IMR-90 (cell line): ENCODE measurements at regions not wholly inside any gene's neighbourhood (a gene's known extent, or its start where the extent isn't known, plus 50 kb on each side); places are given as distances from the start of the nearest gene placed in this dataset.

Experiments used
- ATAC-seq: fragments of 200-7000 bp; cut with Tn5 transposase; 2 replicates; pipeline ENCODE4 v1.9.1; 2020; ENCODE audit warnings: low read depth, mild to moderate bottlenecking, moderate library complexity
- BruUV-seq: library from RNA; stranded (reverse); fragments of 400-500 nt; replicated peaks from 2 replicates; lab custom pipeline; 2021; lab: Mats Ljungman, UMichigan
- CTCF ChIA-PET: fragments of 300-600 bp; formaldehyde crosslinking; extraction: SDS; loops from one replicate; lab custom pipeline; 2021; ENCODE audit warnings: antibody characterized with exemption; lab: Yijun Ruan, JAX
- POLR2A ChIA-PET: fragments of 300-600 bp; sonication (Branson Sonifier 250); formaldehyde crosslinking; loops from one replicate; lab custom pipeline; 2022; ENCODE audit warnings: antibody characterized with exemption; ENCODE audit not compliant: unreplicated experiment; lab: Charles Lee
- DNase-seq: peaks from one replicate; pipeline ENCODE4 v3.0.0; 2013
- H2AFZ ChIP-seq: replicated peaks from 2 replicates; pipeline ENCODE3; 2013; ENCODE audit warnings: low read length, mild to moderate bottlenecking; ENCODE audit not compliant: poor library complexity
- H2AK5ac ChIP-seq: 2 replicates; pipeline ENCODE4 v1.6.1; 2013; ENCODE audit warnings: low read depth, low read length, inconsistent platforms
- H2AK9ac ChIP-seq: replicated peaks from 2 replicates; pipeline ENCODE3; 2013; ENCODE audit warnings: mild to moderate bottlenecking, low read depth, low read length, moderate library complexity; ENCODE audit not compliant: poor library complexity
- H2BK120ac ChIP-seq: 2 replicates; pipeline ENCODE4 v1.6.1; 2013; ENCODE audit warnings: low read depth, low read length, inconsistent platforms
- H2BK15ac ChIP-seq: 3 replicates; pipeline ENCODE4 v1.6.1; 2013; ENCODE audit warnings: low read depth, low read length, inconsistent platforms
- H2BK20ac ChIP-seq: 2 replicates; pipeline ENCODE4 v1.6.1; 2013; ENCODE audit warnings: low read depth, mild to moderate bottlenecking, inconsistent platforms, low read length, moderate library complexity
- H2BK5ac ChIP-seq: 2 replicates; pipeline ENCODE4 v1.6.1; 2013; ENCODE audit warnings: mild to moderate bottlenecking, low read depth, low read length, inconsistent platforms; ENCODE audit not compliant: poor library complexity, severe bottlenecking
- H3K14ac ChIP-seq: replicated peaks from 2 replicates; pipeline ENCODE4 v1.6.1; 2013; ENCODE audit warnings: low read depth, low read length, inconsistent platforms
- H3K18ac ChIP-seq: 2 replicates; pipeline ENCODE4 v1.6.1; 2013; ENCODE audit warnings: low read depth, low read length, control low read depth
- H3K23ac ChIP-seq: 2 replicates; pipeline ENCODE4 v1.6.1; 2013; ENCODE audit warnings: low read depth, low read length, inconsistent platforms
- H3K27ac ChIP-seq: 2 replicates; pipeline ENCODE4 v1.5.1; 2013; ENCODE audit warnings: mild to moderate bottlenecking, control low read depth, low read length; ENCODE audit not compliant: insufficient read depth
- H3K27me3 ChIP-seq: 2 replicates; pipeline ENCODE4 v1.6.1; 2013; ENCODE audit warnings: low read length; ENCODE audit not compliant: control insufficient read depth, insufficient read depth
- H3K36me3 ChIP-seq: 2 replicates; pipeline ENCODE4 v1.6.1; 2013; ENCODE audit warnings: low read length, mixed read lengths; ENCODE audit not compliant: control insufficient read depth, insufficient read depth
- H3K4ac ChIP-seq: 2 replicates; pipeline ENCODE4 v1.6.1; 2013; ENCODE audit warnings: low read depth, low read length, inconsistent platforms
- H3K4me1 ChIP-seq: 2 replicates; pipeline ENCODE4 v1.6.1; 2013; ENCODE audit warnings: low read length, mixed read lengths; ENCODE audit not compliant: control insufficient read depth, insufficient read depth
- H3K4me2 ChIP-seq: 2 replicates; pipeline ENCODE4 v1.6.1; 2013; ENCODE audit warnings: low read depth, mild to moderate bottlenecking, control low read depth, low read length, moderate library complexity
- H3K4me3 ChIP-seq: 2 replicates; pipeline ENCODE4 v1.5.1; 2013; ENCODE audit warnings: low read depth, mild to moderate bottlenecking, control low read depth, low read length, moderate library complexity; ENCODE audit not compliant: insufficient read depth
- H3K56ac ChIP-seq: 2 replicates; pipeline ENCODE4 v1.6.1; 2013; ENCODE audit warnings: low read length, inconsistent platforms; ENCODE audit not compliant: insufficient read depth; ENCODE audit errors: extremely low read depth
- H3K79me1 ChIP-seq, 2 experiments: 2 replicates each; pipeline ENCODE4 v1.6.1; 2013; ENCODE audit warnings: low read length in 2 of 2, inconsistent platforms in 1 of 2, low read depth in 1 of 2
- H3K9ac ChIP-seq: 2 replicates; pipeline ENCODE4 v1.6.1; 2013; ENCODE audit warnings: low read depth, low read length, control low read depth
- H3K9me1 ChIP-seq: 2 replicates; pipeline ENCODE4 v1.6.1; 2013; ENCODE audit warnings: low read length, inconsistent platforms; ENCODE audit not compliant: insufficient read depth
- H3K9me3 ChIP-seq: 2 replicates; pipeline ENCODE4 v1.6.1; 2013; ENCODE audit warnings: low read length; ENCODE audit not compliant: control insufficient read depth, insufficient read depth
- H4K20me1 ChIP-seq: 2 replicates; pipeline ENCODE4 v1.6.1; 2013; ENCODE audit warnings: low read length, inconsistent platforms; ENCODE audit not compliant: insufficient read depth
- H4K5ac ChIP-seq: 2 replicates; pipeline ENCODE4 v1.6.1; 2013; ENCODE audit warnings: mild to moderate bottlenecking, low read depth, low read length, control low read depth
- H4K8ac ChIP-seq, 2 experiments: 2 replicates each; pipeline ENCODE4 v1.6.1; 2013; ENCODE audit warnings: low read depth in 2 of 2, low read length in 2 of 2, control low read depth in 1 of 2, inconsistent platforms in 1 of 2
- H4K91ac ChIP-seq: 2 replicates; pipeline ENCODE4 v1.6.1; 2013; ENCODE audit warnings: low read depth, low read length, inconsistent platforms; ENCODE audit not compliant: insufficient read depth
- CEBPB ChIP-seq: IDR thresholded peaks from 2 replicates; pipeline ENCODE4 v1.6.1; 2012; ENCODE audit warnings: low read depth, low read length, improper control_type of control experiment
- CHD1 ChIP-seq: IDR thresholded peaks from 2 replicates; pipeline ENCODE4 v1.6.1; 2012; ENCODE audit warnings: low read depth, low read length, improper control_type of control experiment
- CTCF ChIP-seq: conservative IDR thresholded peaks from 2 replicates; pipeline ENCODE4 v1.5.1; 2012; ENCODE audit warnings: mild to moderate bottlenecking, low read depth, low read length, improper control_type of control experiment
- FOS ChIP-seq: fragments of 150-350 bp; IDR thresholded peaks from 2 replicates; pipeline ENCODE4 v1.6.1; 2016; ENCODE audit warnings: low read depth, low read length
- MAFK ChIP-seq: IDR thresholded peaks from 2 replicates; pipeline ENCODE4 v1.6.1; 2012; ENCODE audit warnings: low read depth, low read length, improper control_type of control experiment
- MAZ ChIP-seq: IDR thresholded peaks from 2 replicates; pipeline ENCODE4 v1.6.1; 2012; ENCODE audit warnings: low read depth, mild to moderate bottlenecking, low read length, improper control_type of control experiment, moderate library complexity, borderline replicate concordance
- MXI1 ChIP-seq: IDR thresholded peaks from 2 replicates; pipeline ENCODE4 v1.6.1; 2012; ENCODE audit warnings: low read depth, mild to moderate bottlenecking, low read length, moderate library complexity, borderline replicate concordance
- NFE2L2 ChIP-seq: fragments of 150-350 bp; IDR thresholded peaks from 2 replicates; pipeline ENCODE4 v1.6.1; 2016; ENCODE audit warnings: low read depth, mild to moderate bottlenecking, low read length
- POLR2A ChIP-seq: IDR thresholded peaks from 2 replicates; pipeline ENCODE4 v1.6.1; 2012; ENCODE audit warnings: mild to moderate bottlenecking, low read depth, low read length
- RAD21 ChIP-seq: IDR thresholded peaks from 2 replicates; pipeline ENCODE4 v1.6.1; 2012; ENCODE audit warnings: low read length, improper control_type of control experiment
- RCOR1 ChIP-seq: IDR thresholded peaks from 2 replicates; pipeline ENCODE4 v1.6.1; 2012; ENCODE audit warnings: mild to moderate bottlenecking, low read length, improper control_type of control experiment; ENCODE audit not compliant: insufficient replicate concordance
- RFX5 ChIP-seq: IDR thresholded peaks from 2 replicates; pipeline ENCODE4 v1.8.0; 2012; ENCODE audit warnings: low read depth, mild to moderate bottlenecking, low read length, moderate library complexity
- SMC3 ChIP-seq: fragments of 150-350 bp; IDR thresholded peaks from 2 replicates; pipeline ENCODE4 v1.6.1; 2016; ENCODE audit warnings: low read depth, mild to moderate bottlenecking, antibody characterized with exemption, low read length, moderate library complexity
- WGBS, 2 experiments: methylation state at CpG; one replicate each; pipeline versions ENCODE4 v1.1.5 to v1.1.7; 2013; ENCODE audit warnings: missing lambda C conversion rate in 2 of 2; ENCODE audit not compliant: insufficient read length in 1 of 2; ENCODE audit errors: extremely low coverage in 2 of 2; 5-methylcytosine and 5-hydroxymethylcytosine counted together
- dilution Hi-C: fragments of 300-500 bp; cut with HindIII; formaldehyde crosslinking; loops from one replicate; pipeline ENCODE4 v1.14.3; 2018; ENCODE audit warnings: low sequenced_read_pairs; ENCODE audit not compliant: unreplicated experiment
- in situ Hi-C: fragments of 300-500 bp; cut with MboI; formaldehyde crosslinking; loops from 3 replicates; pipeline ENCODE4 v1.14.3; 2019; ENCODE audit warnings: low sequenced_read_pairs, inconsistent platforms, mixed read lengths
- intact Hi-C: fragments of 100-400 bp; cut with micrococcal nuclease; formaldehyde crosslinking; loops from 2 replicates; pipeline ENCODE4 v1.10.0; 2022

DNA sequence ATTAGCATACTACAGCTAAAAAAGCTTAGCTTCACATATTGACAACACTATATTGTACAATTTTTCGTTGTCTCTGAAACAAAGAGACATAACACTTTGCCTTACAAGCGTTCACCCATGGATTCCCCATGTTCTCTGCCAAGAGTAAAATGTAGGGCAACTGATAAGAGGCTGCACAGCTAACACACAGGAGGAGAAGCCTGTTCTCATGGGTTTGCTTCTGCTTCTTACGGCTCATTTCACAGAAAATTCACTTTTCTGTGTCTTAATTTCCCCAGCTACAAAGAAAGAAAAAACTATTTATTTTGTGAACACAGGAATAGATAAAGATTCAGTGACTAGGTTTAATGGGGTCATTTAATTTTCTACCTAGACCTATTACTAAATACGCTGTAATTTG is 182.8 kb upstream of the DLGAP1 start:
- WGBS, 2 experiments: no CpG with 5 or more reads among the region's 4 CpGs
- CTCF ChIA-PET: no interaction called here
- no peak overlapping the region for H2BK15ac ChIP-seq

More for the DNA sequence above, 182.8 kb upstream of the DLGAP1 start:
- no peak overlapping the region for H3K9ac ChIP-seq
- no peak overlapping the region for H2BK120ac ChIP-seq
- no peaks in the 10 kb centered on the region for H3K27me3 ChIP-seq
- no peak overlapping the region for H2BK5ac ChIP-seq
- no peak overlapping the region for H4K8ac ChIP-seq
- POLR2A ChIA-PET: no interaction called here
- dilution Hi-C loops (no loop called here), intact Hi-C loops (no loop called here), in situ Hi-C loops (no loop called here)
- no peaks in the 10 kb centered on the region for H3K79me1 ChIP-seq
- peaks cover 15% of the 10 kb centered on the region for H3K9me3 ChIP-seq
- no peak overlapping the region for H3K23ac ChIP-seq
- H3K4me2 ChIP-seq: no peak overlapping the region
- no peak overlapping the region for H4K5ac ChIP-seq
- no peak overlapping the region for H2AK5ac ChIP-seq
- H3K14ac ChIP-seq: no peak overlapping the region
- no peaks in the 10 kb centered on the region for H3K36me3 ChIP-seq
- no peak overlapping the region for H3K4ac ChIP-seq
- no peak overlapping the region for H3K18ac ChIP-seq
- H2AK9ac ChIP-seq: no peak overlapping the region
- no peaks in the 10 kb centered on the region for H3K4me1 ChIP-seq
- no peak overlapping the region for H4K91ac ChIP-seq
- no TSS peak for BruUV-seq
- no peak for ATAC-seq
- TF ChIP-seq MXI1 (no peak), CEBPB (no peak), MAFK (no peak), RAD21 (no peak), POLR2A (no peak), SMC3 (no peak), MAZ (no peak), FOS (no peak), CHD1 (no peak), NFE2L2 (no peak), RCOR1 (no peak), CTCF (no peak), RFX5 (no peak)
- H3K27ac ChIP-seq: no peak overlapping the region
- H3K9me1 ChIP-seq: no peaks in the 10 kb centered on the region
- no peaks in the 10 kb centered on the region for H4K20me1 ChIP-seq
- no peak overlapping the region for H3K56ac ChIP-seq
- no peak overlapping the region for H2AFZ ChIP-seq
- H2BK20ac ChIP-seq: no peak overlapping the region
- no peak overlapping the region for H3K4me3 ChIP-seq
- DNase-seq: no peak
